H1 (cell line): ENCODE measurements at regions not wholly inside any gene's neighbourhood (a gene's known extent, or its start where the extent isn't known, plus 50 kb on each side); places are given as distances from the start of the nearest gene placed in this dataset.

Experiments used
- CTBP2 ChIP-seq: IDR thresholded peaks from 2 replicates; pipeline ENCODE4 v1.7.0; 2011; ENCODE audit warnings: borderline replicate concordance, mild to moderate bottlenecking, moderate library complexity, mixed read lengths, low read length; ENCODE audit not compliant: insufficient read depth, insufficient read length
- POLR2AphosphoS5 ChIP-seq: IDR thresholded peaks from 2 replicates; pipeline ENCODE4 v1.6.1; 2011; ENCODE audit warnings: low read depth, low read length
- RXRA ChIP-seq: IDR thresholded peaks from 2 replicates; pipeline ENCODE4 v1.6.1; 2011; ENCODE audit warnings: low read depth, mild to moderate bottlenecking, low read length, moderate library complexity; ENCODE audit not compliant: insufficient read depth
- TF ChIP-seq, protein P1 (sequence below): IDR thresholded peaks from 2 replicates; pipeline ENCODE4 v1.6.1; 2012; ENCODE audit warnings: low read length, inconsistent platforms

DNA sequence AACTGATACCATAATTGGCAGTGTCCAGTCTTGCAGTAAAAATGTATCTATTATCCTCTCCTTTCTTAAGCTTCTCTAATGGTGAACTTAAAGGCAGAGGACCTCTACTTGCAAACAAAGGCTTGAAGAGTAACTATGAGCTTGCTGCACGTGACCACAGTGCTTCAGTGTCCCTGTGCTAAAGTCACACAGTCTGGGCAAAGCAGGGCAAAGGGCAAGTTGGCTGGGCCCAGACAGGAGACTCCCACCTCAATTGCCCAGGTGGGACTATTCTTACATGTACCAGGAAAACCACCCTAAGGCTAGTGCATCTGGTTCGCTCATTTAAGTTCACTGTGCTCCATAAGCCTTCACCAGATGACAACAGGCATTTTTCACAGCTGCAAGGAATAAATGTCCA is 374.2 kb upstream of the PROX1 start (continued):
- TF ChIP-seq, protein P1, sequence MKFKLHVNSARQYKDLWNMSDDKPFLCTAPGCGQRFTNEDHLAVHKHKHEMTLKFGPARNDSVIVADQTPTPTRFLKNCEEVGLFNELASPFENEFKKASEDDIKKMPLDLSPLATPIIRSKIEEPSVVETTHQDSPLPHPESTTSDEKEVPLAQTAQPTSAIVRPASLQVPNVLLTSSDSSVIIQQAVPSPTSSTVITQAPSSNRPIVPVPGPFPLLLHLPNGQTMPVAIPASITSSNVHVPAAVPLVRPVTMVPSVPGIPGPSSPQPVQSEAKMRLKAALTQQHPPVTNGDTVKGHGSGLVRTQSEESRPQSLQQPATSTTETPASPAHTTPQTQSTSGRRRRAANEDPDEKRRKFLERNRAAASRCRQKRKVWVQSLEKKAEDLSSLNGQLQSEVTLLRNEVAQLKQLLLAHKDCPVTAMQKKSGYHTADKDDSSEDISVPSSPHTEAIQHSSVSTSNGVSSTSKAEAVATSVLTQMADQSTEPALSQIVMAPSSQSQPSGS, result no peak
- no peak for TF ChIP-seq POLR2AphosphoS5
- no peak for TF ChIP-seq CTBP2
- TF ChIP-seq RXRA, result no peak
